Right cardiac atrium (tissue), 5 donors: ENCODE measurements at regions not wholly inside any gene's neighbourhood (a gene's known extent, or its start where the extent isn't known, plus 50 kb on each side); places are given as distances from the start of the nearest gene placed in this dataset.

Experiments
- ATAC-seq, 2 donors: fragments of 200-7000 bp; cut with Tn5 transposase; one replicate each; pipeline versions ENCODE4 v1.8.0 to v1.9.1; 2020; ENCODE audit warnings: moderate library complexity in 2 of 2, mild to moderate bottlenecking in 1 of 2
- DNase-seq, 3 donors: peaks; one replicate each; pipeline ENCODE4 v3.0.0-alpha.2; 2020
- H3K27ac ChIP-seq: one replicate; pipeline ENCODE4 v1.5.1; 2013; ENCODE audit warnings: mild to moderate bottlenecking, low read length, control low read depth, moderate library complexity
- H3K27me3 ChIP-seq: one replicate; pipeline ENCODE4 v1.6.1; 2013; ENCODE audit not compliant: control insufficient read depth, insufficient read depth
- H3K4me1 ChIP-seq: one replicate; pipeline ENCODE4 v1.6.1; 2013; ENCODE audit warnings: low read length; ENCODE audit not compliant: control insufficient read depth, insufficient read depth
- H3K4me3 ChIP-seq: one replicate; pipeline ENCODE4 v1.5.1; 2013; ENCODE audit warnings: low read length, control low read depth
- H3K9me3 ChIP-seq: one replicate; pipeline ENCODE4 v1.6.1; 2013; ENCODE audit warnings: low read length; ENCODE audit not compliant: control insufficient read depth
- WGBS: extraction: QIAGEN DNeasy Blood & Tissue Kit; methylation state at CpG from one replicate; pipeline ENCODE4 v1.1.7; 2013; 5-methylcytosine and 5-hydroxymethylcytosine counted together
- intact Hi-C, 4 donors: fragments of 100-400 bp; cut with DNase I; formaldehyde crosslinking; loops; one replicate each; pipeline versions ENCODE4 v1.11.0 to v1.14.0; 2022 to 2023
- donor health status: healthy with polysubstance abuse.
- donor health status: DM: no; HTN: yes; CAD: no.
- donor health status: DM: no; HTN: no; CAD: no.
- donor health status: DM: no; HTN: yes; CAD: no; lungs with severe emphysema.
- donor health status: DM: yes; HTN: yes; CAD: no.

DNA sequence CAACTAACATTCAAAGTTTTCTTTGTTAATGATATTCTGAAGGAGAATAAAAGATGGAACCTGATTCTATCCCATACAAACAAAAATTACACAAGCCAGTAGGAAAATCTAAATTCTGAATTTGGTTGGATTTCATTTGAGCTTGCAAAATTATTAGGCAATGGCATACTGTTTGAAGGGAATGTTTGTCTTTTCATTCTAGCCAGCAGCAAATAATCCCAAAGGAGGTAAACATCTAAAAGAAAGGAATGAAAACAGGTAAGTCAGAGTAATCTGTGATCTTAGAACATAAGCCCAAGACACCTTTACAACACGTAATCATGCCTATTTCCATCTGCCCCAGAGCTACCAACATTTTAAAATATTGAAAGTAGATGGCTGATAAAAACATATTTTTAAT, 482.1 kb upstream of the CITED2 start:
- Histone ChIP-seq H3K27ac (no peak overlapping the region), H3K27me3 (no peaks in the 10 kb centered on the region), H3K4me1 (peaks cover 2% of the 10 kb centered on the region), H3K4me3 (no peak overlapping the region), H3K9me3 (no peaks in the 10 kb centered on the region)
- no peak for DNase-seq
- intact Hi-C loops: no loop called here
- no peak for ATAC-seq
- WGBS: 97% methylated on average over 1 of the region's 1 CpG

GRCh38 chr6:139855671-139856311, 481.3 kb upstream of the CITED2 start:
- Histone ChIP-seq H3K27me3 (no peaks in the 10 kb centered on the region), H3K4me1 (peaks cover 2% of the 10 kb centered on the region), H3K27ac (no peak overlapping the region), H3K9me3 (no peaks in the 10 kb centered on the region), H3K4me3 (no peak overlapping the region)
- ATAC-seq (no peak), DNase-seq (no peak)
- intact Hi-C loops: no loop called here
- WGBS: 42% methylated on average over 3 of the region's 3 CpGs

GRCh38 chr6:139853302-139853992, 479.0 kb upstream of the CITED2 start:
- DNase-seq (no peak), ATAC-seq (peak in 1 of 2 donors; percentile 26)
- no peaks in the 10 kb centered on the region for H3K27me3 ChIP-seq
- no peak overlapping the region for H3K27ac ChIP-seq
- WGBS: 52% methylated on average over 3 of the region's 3 CpGs
- H3K4me3 ChIP-seq: no peak overlapping the region
- no peaks in the 10 kb centered on the region for H3K9me3 ChIP-seq
- peaks cover 2% of the 10 kb centered on the region for H3K4me1 ChIP-seq
- intact Hi-C loops: no loop called here

DNA sequence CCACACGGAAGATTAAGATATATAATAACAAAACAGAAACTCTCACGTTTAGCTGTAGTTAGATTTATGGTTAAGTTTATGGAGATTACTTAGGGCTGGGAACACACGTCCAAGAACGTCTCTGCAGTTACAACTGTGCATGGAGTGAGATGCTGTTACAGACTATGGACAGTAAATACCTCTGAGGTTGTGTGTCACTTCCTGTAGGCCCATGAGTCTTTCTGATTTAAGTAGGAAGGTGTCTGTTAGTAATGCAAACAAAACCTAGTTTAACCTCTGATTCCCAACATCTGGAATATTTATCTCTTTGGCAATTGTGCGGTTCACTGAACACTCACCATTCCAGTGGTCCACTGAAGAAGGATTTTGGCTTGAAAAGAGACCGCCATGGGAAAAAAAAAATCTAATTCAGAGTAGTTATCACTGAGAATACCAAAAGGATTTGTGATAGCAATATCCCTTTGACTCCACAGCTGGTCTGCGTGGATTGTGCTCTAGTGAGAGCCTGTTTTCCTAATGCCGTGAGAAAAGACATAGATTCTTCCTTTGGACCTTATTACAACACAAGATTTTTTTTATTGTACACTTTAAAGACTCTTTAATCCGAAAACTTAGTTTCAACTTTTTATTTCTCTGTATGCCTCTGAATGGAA, 478.2 kb upstream of the CITED2 start:
- H3K27ac ChIP-seq: no peak overlapping the region
- intact Hi-C loops: no loop called here

GRCh38 chr6:139852067-139852466, 477.6 kb upstream of the CITED2 start:
- intact Hi-C loops: no loop called here
- no peaks in the 10 kb centered on the region for H3K9me3 ChIP-seq
- H3K27me3 ChIP-seq: no peaks in the 10 kb centered on the region
- DNase-seq (no peak), ATAC-seq (no peak)
- H3K4me1 ChIP-seq: peaks cover 2% of the 10 kb centered on the region
- 67% methylated on average over 2 of the region's 2 CpGs for WGBS
- no peak overlapping the region for H3K4me3 ChIP-seq
- no peak overlapping the region for H3K27ac ChIP-seq

More for the DNA sequence above, 478.2 kb upstream of the CITED2 start:
- Histone ChIP-seq H3K4me3 (no peak overlapping the region), H3K4me1 (peaks cover 2% of the 10 kb centered on the region), H3K9me3 (no peaks in the 10 kb centered on the region), H3K27me3 (no peaks in the 10 kb centered on the region)
- 55% methylated on average over 9 of the region's 9 CpGs for WGBS
- no peak for DNase-seq
- ATAC-seq: no peak

DNA sequence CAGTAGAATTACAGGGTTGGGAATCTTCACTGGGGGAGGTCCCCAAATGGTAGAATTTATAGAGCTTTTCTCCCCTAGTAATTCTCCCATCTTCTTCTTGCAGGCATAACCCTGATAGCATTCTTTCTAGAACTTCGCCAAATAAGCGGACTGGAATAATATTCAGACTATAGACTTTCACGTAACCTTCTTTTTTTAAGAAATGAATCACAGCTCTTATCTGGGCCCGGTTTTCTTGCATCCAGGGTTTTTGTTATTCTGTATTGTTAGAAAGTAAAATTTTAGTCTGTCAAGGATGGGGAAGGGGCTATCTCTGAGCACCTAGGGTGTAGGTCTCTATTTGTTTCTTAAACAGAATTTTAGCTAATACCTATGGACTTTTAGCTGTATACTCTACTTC, 476.8 kb upstream of the CITED2 start:
- WGBS: 36% methylated on average over 4 of the region's 4 CpGs
- Histone ChIP-seq H3K4me3 (no peak overlapping the region), H3K4me1 (peaks cover 2% of the 10 kb centered on the region), H3K27ac (no peak overlapping the region), H3K27me3 (no peaks in the 10 kb centered on the region), H3K9me3 (no peaks in the 10 kb centered on the region)
- ATAC-seq: no peak
- intact Hi-C loops: no loop called here
- DNase-seq: no peak

DNA sequence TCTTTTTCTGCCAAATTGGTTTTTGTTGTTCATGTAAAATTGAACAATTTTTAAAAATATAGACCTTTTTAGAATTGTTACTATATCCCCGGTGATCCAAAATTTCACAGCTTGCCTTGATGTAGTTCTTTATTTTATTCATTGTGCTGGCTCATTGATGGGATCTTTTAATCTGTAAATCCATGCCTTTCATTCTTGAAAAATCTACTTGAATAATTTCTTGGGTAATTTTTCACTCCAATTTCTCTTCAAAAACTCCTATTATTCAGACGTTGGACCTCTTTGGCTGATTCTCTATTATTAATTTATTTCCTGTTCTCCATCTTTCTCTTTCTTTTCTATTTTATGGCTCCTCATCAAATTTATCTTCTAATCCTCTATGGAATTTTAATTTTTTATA, 476.1 kb upstream of the CITED2 start:
- DNase-seq: no peak
- H3K27me3 ChIP-seq: no peaks in the 10 kb centered on the region
- WGBS: 91% methylated on average over 2 of the region's 2 CpGs
- H3K4me3 ChIP-seq: no peak overlapping the region
- H3K9me3 ChIP-seq: no peaks in the 10 kb centered on the region
- H3K27ac ChIP-seq: no peak overlapping the region
- ATAC-seq: no peak
- peaks cover 2% of the 10 kb centered on the region for H3K4me1 ChIP-seq
- intact Hi-C loops: no loop called here

- intact Hi-C loops: no loop called here
- Histone ChIP-seq H3K27ac (no peak overlapping the region), H3K4me3 (no peak overlapping the region), H3K9me3 (no peaks in the 10 kb centered on the region), H3K4me1 (no peaks in the 10 kb centered on the region), H3K27me3 (no peaks in the 10 kb centered on the region)
- ATAC-seq (no peak), DNase-seq (no peak)
- WGBS: 9% methylated on average over 2 of the region's 2 CpGs
Observed at GRCh38 chr6:139847457-139847813, 473.0 kb upstream of the CITED2 start.

DNA sequence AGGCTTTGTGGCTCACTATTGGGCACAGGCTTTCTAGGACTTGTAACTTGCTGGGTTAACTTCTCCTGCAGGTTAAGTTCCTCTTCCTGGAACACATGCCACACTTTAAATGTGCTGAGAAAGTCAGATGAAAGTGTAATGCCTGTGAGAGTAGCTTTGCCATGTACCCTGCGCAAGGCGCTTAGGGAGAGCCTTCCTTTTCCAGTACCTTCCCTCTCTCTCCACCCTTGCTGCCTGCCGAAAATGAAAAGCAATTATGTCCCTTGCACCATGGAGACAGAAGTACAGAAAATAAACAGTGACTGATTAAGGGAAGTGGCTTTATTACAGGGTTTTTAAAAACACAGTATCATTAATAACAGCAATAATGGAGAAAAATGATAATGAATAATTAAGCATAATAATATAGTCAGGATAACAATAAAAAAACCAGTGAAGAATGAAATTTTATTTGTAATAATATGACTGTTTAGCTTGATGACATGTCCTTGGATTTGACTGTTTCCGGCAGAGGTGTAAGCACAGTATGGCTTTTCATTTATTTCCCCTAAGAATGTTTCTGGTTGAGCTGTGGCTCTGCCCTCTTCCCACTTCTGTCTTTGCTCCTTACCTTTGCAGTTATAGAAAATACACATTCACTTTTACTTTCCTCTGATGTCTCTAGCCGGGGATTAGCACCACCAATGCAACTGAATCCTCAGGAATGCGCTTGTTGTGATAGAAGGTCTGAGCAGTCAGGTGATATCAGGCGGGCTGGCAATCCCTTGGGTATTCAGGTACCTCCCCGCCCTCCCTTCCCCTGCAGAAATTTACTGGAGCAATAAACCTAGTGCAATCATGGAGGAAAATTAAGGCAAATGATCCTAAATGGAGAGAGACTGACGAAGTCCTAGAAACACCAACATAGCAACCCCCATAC, 472.3 kb upstream of the CITED2 start:
- Histone ChIP-seq H3K27ac (no peak overlapping the region), H3K4me1 (no peaks in the 10 kb centered on the region), H3K27me3 (no peaks in the 10 kb centered on the region), H3K9me3 (no peaks in the 10 kb centered on the region), H3K4me3 (no peak overlapping the region)
- DNase-seq: peak; percentile 18 to 67 (median 32)
- intact Hi-C loops: no loop called here
- WGBS: 55% methylated on average over 9 of the region's 9 CpGs
- peak; percentile 81 to 87 for ATAC-seq

GRCh38 chr6:139844907-139845306, 470.5 kb upstream of the CITED2 start:
- intact Hi-C loops: no loop called here
- Histone ChIP-seq H3K9me3 (no peaks in the 10 kb centered on the region), H3K27me3 (no peaks in the 10 kb centered on the region), H3K4me1 (no peaks in the 10 kb centered on the region), H3K4me3 (no peak overlapping the region), H3K27ac (no peak overlapping the region)
- WGBS: 76% methylated on average over 3 of the region's 3 CpGs
- no peak for DNase-seq
- ATAC-seq: peak in 1 of 2 donors; percentile 58

DNA sequence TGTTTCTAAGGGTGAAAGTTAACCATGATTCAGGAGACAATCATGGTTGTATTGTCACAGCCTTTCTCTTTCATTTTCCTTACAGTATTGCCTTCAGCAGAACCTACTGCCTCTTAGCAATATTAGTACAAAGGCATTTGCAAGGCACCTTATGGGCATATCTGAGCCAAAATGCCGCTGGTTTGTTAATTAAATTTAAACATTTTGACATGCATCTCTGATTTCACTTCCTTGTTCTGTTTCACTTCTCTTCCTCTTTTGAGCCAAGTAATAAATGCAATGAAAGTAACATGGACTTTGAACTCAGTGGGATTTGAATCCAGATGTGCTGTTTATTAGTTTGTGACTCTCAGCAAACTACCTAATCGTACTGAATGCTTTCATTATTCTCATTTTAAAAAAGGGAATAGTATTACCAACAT, 467.4 kb upstream of the CITED2 start:
- Histone ChIP-seq H3K4me3 (no peak overlapping the region), H3K4me1 (no peaks in the 10 kb centered on the region), H3K9me3 (no peaks in the 10 kb centered on the region), H3K27ac (no peak overlapping the region), H3K27me3 (no peaks in the 10 kb centered on the region)
- 82% methylated on average over 2 of the region's 2 CpGs for WGBS
- intact Hi-C loops: no loop called here
- ATAC-seq: no peak
- DNase-seq: no peak
